Upper lobe of left lung (tissue), 4 donors: ENCODE measurements at regions not wholly inside any gene's neighbourhood (a gene's known extent, or its start where the extent isn't known, plus 50 kb on each side); places are given as distances from the start of the nearest gene placed in this dataset.

ENCODE experiments used
- POLR2AphosphoS5 ChIP-seq, 2 donors: sonication (generic); formaldehyde crosslinking; IDR thresholded peaks; one replicate each; pipeline ENCODE4 v1.5.1; 2017; ENCODE audit warnings: antibody characterized with exemption in 2 of 2
- TF ChIP-seq, protein P1 (sequence below), 6 experiments: fragments of 450-650 bp in 4 of 6; fragments of 200-600 bp in 2 of 6; sonication (generic) in 2 of 6; IDR thresholded peaks; one replicate each; pipeline ENCODE4 v1.5.1; 2016 to 2019; ENCODE audit warnings: antibody characterized with exemption in 6 of 6

GRCh38 chr13:22789027-22789593, 391.7 kb upstream of the SGCG start:
- TF ChIP-seq, protein P1, sequence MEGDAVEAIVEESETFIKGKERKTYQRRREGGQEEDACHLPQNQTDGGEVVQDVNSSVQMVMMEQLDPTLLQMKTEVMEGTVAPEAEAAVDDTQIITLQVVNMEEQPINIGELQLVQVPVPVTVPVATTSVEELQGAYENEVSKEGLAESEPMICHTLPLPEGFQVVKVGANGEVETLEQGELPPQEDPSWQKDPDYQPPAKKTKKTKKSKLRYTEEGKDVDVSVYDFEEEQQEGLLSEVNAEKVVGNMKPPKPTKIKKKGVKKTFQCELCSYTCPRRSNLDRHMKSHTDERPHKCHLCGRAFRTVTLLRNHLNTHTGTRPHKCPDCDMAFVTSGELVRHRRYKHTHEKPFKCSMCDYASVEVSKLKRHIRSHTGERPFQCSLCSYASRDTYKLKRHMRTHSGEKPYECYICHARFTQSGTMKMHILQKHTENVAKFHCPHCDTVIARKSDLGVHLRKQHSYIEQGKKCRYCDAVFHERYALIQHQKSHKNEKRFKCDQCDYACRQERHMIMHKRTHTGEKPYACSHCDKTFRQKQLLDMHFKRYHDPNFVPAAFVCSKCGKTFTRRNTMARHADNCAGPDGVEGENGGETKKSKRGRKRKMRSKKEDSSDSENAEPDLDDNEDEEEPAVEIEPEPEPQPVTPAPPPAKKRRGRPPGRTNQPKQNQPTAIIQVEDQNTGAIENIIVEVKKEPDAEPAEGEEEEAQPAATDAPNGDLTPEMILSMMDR (IDR thresholded peaks at IDR 0.05), result no peak
- no peak for TF ChIP-seq POLR2AphosphoS5 (IDR thresholded peaks at IDR 0.05)
